ENCODE measurements at regions not wholly inside any gene's neighbourhood (a gene's known extent, or its start where the extent isn't known, plus 50 kb on each side); places are given as distances from the start of the nearest gene placed in this dataset.

GRCh38 chr5:143758015-143758414 is 53.9 kb upstream of the HMHB1 start:
- Histone ChIP-seq H3K27ac (no peak overlapping the region), H3K4me1 (peaks cover 0 to 21% (median 6%) of the 10 kb centered on the region in 3 donors), H3K4me3 (no peak overlapping the region), H3K27me3 (no peaks in the 10 kb centered on the region), H3K36me3 (no peaks in the 10 kb centered on the region), H3K9me3 (no peaks in the 10 kb centered on the region)
- TF ChIP-seq POLR2AphosphoS5 (IDR thresholded peaks at IDR 0.05) = no peak
- no peak for TF ChIP-seq EP300 (IDR thresholded peaks at IDR 0.05)
- no peak for TF ChIP-seq CTCF (IDR thresholded peaks at IDR 0.05)
- no peak for TF ChIP-seq POLR2A (IDR thresholded peaks at IDR 0.05)
- whole genome bisulfite sequencing, 2 donors (ENCODE audit: low coverage in 1 of 2) = 63 to 71% methylated on average over 1 to 2 of the region's 2 CpGs
- ATAC-seq = no peak

GRCh38 chr5:143757116-143757515 is 54.8 kb upstream of the HMHB1 start:
- Histone ChIP-seq H3K4me1 (peaks cover 0 to 21% (median 6%) of the 10 kb centered on the region in 3 donors), H3K4me3 (no peak overlapping the region), H3K9me3 (no peaks in the 10 kb centered on the region), H3K27me3 (no peaks in the 10 kb centered on the region), H3K27ac (no peak overlapping the region), H3K36me3 (no peaks in the 10 kb centered on the region)
- no peak for TF ChIP-seq EP300 (IDR thresholded peaks at IDR 0.05)
- TF ChIP-seq POLR2A (IDR thresholded peaks at IDR 0.05) = no peak
- no peak for TF ChIP-seq CTCF (IDR thresholded peaks at IDR 0.05)
- no peak for TF ChIP-seq POLR2AphosphoS5 (IDR thresholded peaks at IDR 0.05)
- ATAC-seq = no peak
- WGBS, 2 donors (ENCODE audit: low coverage in 1 of 2) = 76 to 84% methylated on average over 2 of the region's 2 CpGs

GRCh38 chr5:143755966-143756365 is 56.0 kb upstream of the HMHB1 start:
- 57 to 78% methylated on average over 1 of the region's 1 CpG for WGBS, 2 donors (ENCODE audit: low coverage in 1 of 2)
- no peaks in the 10 kb centered on the region for H3K36me3 ChIP-seq
- H3K4me3 ChIP-seq = no peak overlapping the region
- H3K4me1 ChIP-seq = peaks cover 0 to 21% (median 6%) of the 10 kb centered on the region in 3 donors
- H3K9me3 ChIP-seq = no peaks in the 10 kb centered on the region
- no peak for TF ChIP-seq POLR2A (IDR thresholded peaks at IDR 0.05)
- no peak for TF ChIP-seq POLR2AphosphoS5 (IDR thresholded peaks at IDR 0.05)
- no peak for TF ChIP-seq CTCF (IDR thresholded peaks at IDR 0.05)
- TF ChIP-seq EP300 (IDR thresholded peaks at IDR 0.05) = no peak
- H3K27ac ChIP-seq = no peak overlapping the region
- H3K27me3 ChIP-seq = no peaks in the 10 kb centered on the region
- no peak for ATAC-seq

- Histone ChIP-seq H3K27ac (no peak overlapping the region), H3K4me3 (no peak overlapping the region), H3K27me3 (no peaks in the 10 kb centered on the region), H3K4me1 (peaks cover 0 to 23% (median 0%) of the 10 kb centered on the region in 3 donors), H3K36me3 (no peaks in the 10 kb centered on the region), H3K9me3 (no peaks in the 10 kb centered on the region)
- ATAC-seq = no peak
- 94 to 100% methylated on average over 3 of the region's 9 CpGs for whole genome bisulfite sequencing, 2 donors (ENCODE audit: low coverage in 1 of 2)
- no peak for TF ChIP-seq CTCF (IDR thresholded peaks at IDR 0.05)
Measured at GRCh38 chr5:143752165-143752850, 59.7 kb upstream of the HMHB1 start.

- no peaks in the 10 kb centered on the region for H3K36me3 ChIP-seq
- WGBS, 2 donors (ENCODE audit: low coverage in 1 of 2) = 79% methylated on average over 3 of the region's 4 CpGs; no CpG with 5 or more reads in 1 of the 2 donors
- H3K27me3 ChIP-seq = no peaks in the 10 kb centered on the region
- no peak overlapping the region for H3K27ac ChIP-seq
- H3K9me3 ChIP-seq = no peaks in the 10 kb centered on the region
- H3K4me3 ChIP-seq = no peak overlapping the region
- no peak for ATAC-seq
- H3K4me1 ChIP-seq = peaks cover 0 to 23% (median 0%) of the 10 kb centered on the region in 3 donors
- no peak for TF ChIP-seq CTCF (IDR thresholded peaks at IDR 0.05)
- no peak for TF ChIP-seq POLR2AphosphoS5 (IDR thresholded peaks at IDR 0.05)
- TF ChIP-seq EP300 (IDR thresholded peaks at IDR 0.05) = no peak
- no peak for TF ChIP-seq POLR2A (IDR thresholded peaks at IDR 0.05)
Measured at GRCh38 chr5:143751342-143751741, 60.6 kb upstream of the HMHB1 start.

Measured in gastroesophageal sphincter (tissue), 4 donors.